Testis (tissue), 2 donors: ENCODE measurements at regions not wholly inside any gene's neighbourhood (a gene's known extent, or its start where the extent isn't known, plus 50 kb on each side); places are given as distances from the start of the nearest gene placed in this dataset.
"Not testable (repeated sequence)": the region's sequence is repeated elsewhere in the genome, so short reads cannot be mapped to it uniquely, and the experiment has no call there.

Source experiments
- DNase-seq: peaks from one replicate; pipeline ENCODE4 v3.0.0-alpha.2; 2019
- H3K27ac ChIP-seq, 2 donors: fragments of 200-600 bp; sonication (generic); one replicate each; pipeline ENCODE4 v1.5.1; 2019
- H3K27me3 ChIP-seq: fragments of 200-600 bp; sonication (generic); one replicate; pipeline ENCODE4 v1.5.1; 2019
- H3K36me3 ChIP-seq: fragments of 200-600 bp; sonication (generic); one replicate; pipeline ENCODE4 v1.5.1; 2017; ENCODE audit warnings: low read depth; ENCODE audit errors: missing control alignments
- H3K4me1 ChIP-seq: fragments of 200-600 bp; sonication (generic); one replicate; pipeline ENCODE4 v1.5.1; 2019
- H3K4me3 ChIP-seq, 2 donors: fragments of 200-600 bp; sonication (generic); one replicate each; pipeline ENCODE4 v1.5.1; 2017 to 2019
- H3K9me3 ChIP-seq: fragments of 200-600 bp; sonication (generic); one replicate; pipeline ENCODE4 v1.5.1; 2017
- POLR2A ChIP-seq: fragments of 450-650 bp; IDR thresholded peaks from one replicate; pipeline ENCODE4 v1.6.1; 2017; ENCODE audit warnings: antibody characterized with exemption, mild to moderate bottlenecking, moderate library complexity
- WGBS, 2 donors: methylation state at CpG; one replicate each; pipeline ENCODE4 v1.1.5; 2018; 5-methylcytosine and 5-hydroxymethylcytosine counted together
- intact Hi-C: fragments of 100-400 bp; cut with DNase I; formaldehyde crosslinking; loops from one replicate; pipeline ENCODE4 v1.15.1; 2023; ENCODE audit warnings: low total_unique reads
- TF ChIP-seq, protein P1 (sequence below), 3 experiments: fragments of 450-650 bp in 2 of 3; fragments of 200-600 bp in 1 of 3; sonication (generic) in 1 of 3; IDR thresholded peaks; one replicate each; pipeline ENCODE4 v1.5.1; 2016 to 2019; ENCODE audit warnings: antibody characterized with exemption in 3 of 3, mild to moderate bottlenecking in 2 of 3, moderate library complexity in 1 of 3

DNA sequence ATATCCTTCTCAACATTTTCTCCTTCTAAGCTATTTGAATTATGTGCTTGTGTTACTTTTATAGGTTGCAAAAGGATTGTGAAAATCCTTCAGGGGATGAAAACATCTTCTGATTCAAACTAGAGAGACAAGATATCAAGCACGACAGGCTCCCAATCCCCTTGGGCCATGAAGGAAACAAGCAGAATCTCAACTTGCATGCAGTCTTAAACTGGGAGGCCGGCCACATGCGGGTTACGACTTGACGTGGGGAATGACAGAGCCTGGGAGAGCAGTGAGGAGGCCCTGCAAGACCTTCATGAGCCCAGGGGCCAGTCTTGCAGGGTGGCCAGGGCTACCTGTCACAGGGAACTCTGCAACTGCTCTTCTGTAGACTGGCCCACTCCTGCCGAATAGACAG, 94.4 kb downstream of the SCN11A start:
- TF ChIP-seq, protein P1, sequence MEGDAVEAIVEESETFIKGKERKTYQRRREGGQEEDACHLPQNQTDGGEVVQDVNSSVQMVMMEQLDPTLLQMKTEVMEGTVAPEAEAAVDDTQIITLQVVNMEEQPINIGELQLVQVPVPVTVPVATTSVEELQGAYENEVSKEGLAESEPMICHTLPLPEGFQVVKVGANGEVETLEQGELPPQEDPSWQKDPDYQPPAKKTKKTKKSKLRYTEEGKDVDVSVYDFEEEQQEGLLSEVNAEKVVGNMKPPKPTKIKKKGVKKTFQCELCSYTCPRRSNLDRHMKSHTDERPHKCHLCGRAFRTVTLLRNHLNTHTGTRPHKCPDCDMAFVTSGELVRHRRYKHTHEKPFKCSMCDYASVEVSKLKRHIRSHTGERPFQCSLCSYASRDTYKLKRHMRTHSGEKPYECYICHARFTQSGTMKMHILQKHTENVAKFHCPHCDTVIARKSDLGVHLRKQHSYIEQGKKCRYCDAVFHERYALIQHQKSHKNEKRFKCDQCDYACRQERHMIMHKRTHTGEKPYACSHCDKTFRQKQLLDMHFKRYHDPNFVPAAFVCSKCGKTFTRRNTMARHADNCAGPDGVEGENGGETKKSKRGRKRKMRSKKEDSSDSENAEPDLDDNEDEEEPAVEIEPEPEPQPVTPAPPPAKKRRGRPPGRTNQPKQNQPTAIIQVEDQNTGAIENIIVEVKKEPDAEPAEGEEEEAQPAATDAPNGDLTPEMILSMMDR (IDR thresholded peaks at IDR 0.05), result no peak
- TF ChIP-seq POLR2A, result no peak
- no peaks in the 10 kb centered on the region for H3K36me3 ChIP-seq
- no peak overlapping the region for H3K4me3 ChIP-seq
- no peak for DNase-seq
- intact Hi-C loops, result no loop called here
- no peak overlapping the region for H3K27ac ChIP-seq
- H3K9me3 ChIP-seq, result no peaks in the 10 kb centered on the region
- H3K27me3 ChIP-seq, result no peaks in the 10 kb centered on the region
- H3K4me1 ChIP-seq, result no peaks in the 10 kb centered on the region
- 74 to 87% methylated on average over 6 of the region's 6 CpGs for WGBS, 2 donors

DNA sequence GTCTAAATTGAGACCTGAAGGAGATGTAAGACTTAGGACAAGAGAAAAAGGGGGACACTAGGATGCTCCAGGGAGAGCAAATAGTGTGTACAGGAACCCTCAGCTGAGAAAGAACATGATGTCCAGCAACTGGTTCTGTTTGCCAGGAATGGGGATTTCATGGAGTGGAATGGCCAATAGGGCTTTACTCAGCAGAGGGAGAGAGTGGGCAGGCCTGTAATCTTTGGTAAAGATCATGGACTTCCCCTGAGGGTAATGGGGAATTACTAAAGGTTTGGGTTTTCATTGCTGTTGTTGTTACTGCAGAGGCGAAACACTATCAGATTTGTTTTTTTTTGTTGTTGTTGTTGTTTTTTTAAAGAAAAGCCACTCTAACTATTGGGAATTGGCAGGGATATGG, 99.0 kb downstream of the SCN11A start:
- H3K9me3 ChIP-seq, result no peaks in the 10 kb centered on the region
- no peak overlapping the region for H3K27ac ChIP-seq
- no peaks in the 10 kb centered on the region for H3K36me3 ChIP-seq
- 67 to 68% methylated on average over 1 of the region's 1 CpG for WGBS, 2 donors
- no peak overlapping the region for H3K4me3 ChIP-seq
- DNase-seq, result no peak
- TF ChIP-seq POLR2A, result no peak
- TF ChIP-seq, protein P1 (IDR thresholded peaks at IDR 0.05), result no peak
- intact Hi-C loops, result no loop called here
- H3K4me1 ChIP-seq, result no peaks in the 10 kb centered on the region
- H3K27me3 ChIP-seq, result no peaks in the 10 kb centered on the region

- H3K9me3 ChIP-seq, H3K27me3 ChIP-seq, H3K27ac ChIP-seq, H3K4me1 ChIP-seq, intact Hi-C loops, H3K36me3 ChIP-seq, DNase-seq: not testable (repeated sequence)
- WGBS, 2 donors, result 73 to 83% methylated on average over 6 to 17 of the region's 33 CpGs
- H3K4me3 ChIP-seq, result peak overlapping the region; percentile 15 to 20
Observed at GRCh38 chr3:38951167-38951566, 100.6 kb downstream of the SCN11A start.

- Histone ChIP-seq H3K9me3 (no peaks in the 10 kb centered on the region), H3K27ac (no peak overlapping the region), H3K4me1 (no peaks in the 10 kb centered on the region), H3K36me3 (no peaks in the 10 kb centered on the region), H3K4me3 (peak overlapping the region in 1 of 2 donors; percentile 20), H3K27me3 (no peaks in the 10 kb centered on the region)
- 66 to 69% methylated on average over 5 of the region's 5 CpGs for WGBS, 2 donors
- no peak for TF ChIP-seq POLR2A
- TF ChIP-seq, protein P1 (IDR thresholded peaks at IDR 0.05), result no peak
- intact Hi-C loops, result no loop called here
- no peak for DNase-seq
Observed at GRCh38 chr3:38950581-38950980, 101.2 kb downstream of the SCN11A start.

GRCh38 chr3:38949994-38950393, 101.8 kb downstream of the SCN11A start:
- WGBS, 2 donors, result 52 to 79% methylated on average over 5 to 9 of the region's 9 CpGs
- intact Hi-C loops, result no loop called here
- no peaks in the 10 kb centered on the region for H3K9me3 ChIP-seq
- H3K36me3 ChIP-seq, result no peaks in the 10 kb centered on the region
- no peak overlapping the region for H3K4me3 ChIP-seq
- H3K27ac ChIP-seq, result no peak overlapping the region
- H3K4me1 ChIP-seq, result no peaks in the 10 kb centered on the region
- TF ChIP-seq, protein P1 (IDR thresholded peaks at IDR 0.05), result no peak
- no peak for TF ChIP-seq POLR2A
- DNase-seq, result no peak
- no peaks in the 10 kb centered on the region for H3K27me3 ChIP-seq
